ENCODE measurements at regions not wholly inside any gene's neighbourhood (a gene's known extent, or its start where the extent isn't known, plus 50 kb on each side); places are given as distances from the start of the nearest gene placed in this dataset.
A peak's percentile ranks its signal among the peaks of the same experiment; 100 is the strongest.

GRCh38 chr5:93107141-93107540, 473.9 kb downstream of the NR2F1-AS1 start:
- DNase-seq (ENCODE audit: low read depth): no peak

DNA sequence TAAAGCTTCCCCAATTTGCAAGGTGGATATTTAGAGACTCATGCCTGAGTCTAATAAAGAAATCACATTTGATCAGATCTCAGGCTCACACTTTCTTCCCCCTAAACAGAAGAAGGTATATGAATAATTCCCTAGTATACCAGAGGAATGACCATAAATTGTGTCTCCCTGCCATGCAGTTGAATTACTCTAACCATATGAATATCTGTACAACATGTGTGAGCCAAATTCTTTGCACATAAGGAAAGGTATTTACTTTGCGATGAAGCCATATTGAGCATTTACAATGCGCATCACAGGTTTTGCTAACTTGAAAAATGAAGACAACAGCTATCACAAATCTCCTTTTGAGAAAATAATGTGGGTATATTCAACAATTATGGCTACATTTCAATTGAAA, 479.4 kb downstream of the NR2F1-AS1 start:
- DNase-seq (ENCODE audit: low read depth): no peak

- DNase-seq (ENCODE audit: low read depth): no peak
Measured at GRCh38 chr5:93100976-93101375, 480.0 kb downstream of the NR2F1-AS1 start.

- peak; percentile 49 for DNase-seq (ENCODE audit: low read depth)
Measured at GRCh38 chr5:93100428-93100827, 480.6 kb downstream of the NR2F1-AS1 start.

DNA sequence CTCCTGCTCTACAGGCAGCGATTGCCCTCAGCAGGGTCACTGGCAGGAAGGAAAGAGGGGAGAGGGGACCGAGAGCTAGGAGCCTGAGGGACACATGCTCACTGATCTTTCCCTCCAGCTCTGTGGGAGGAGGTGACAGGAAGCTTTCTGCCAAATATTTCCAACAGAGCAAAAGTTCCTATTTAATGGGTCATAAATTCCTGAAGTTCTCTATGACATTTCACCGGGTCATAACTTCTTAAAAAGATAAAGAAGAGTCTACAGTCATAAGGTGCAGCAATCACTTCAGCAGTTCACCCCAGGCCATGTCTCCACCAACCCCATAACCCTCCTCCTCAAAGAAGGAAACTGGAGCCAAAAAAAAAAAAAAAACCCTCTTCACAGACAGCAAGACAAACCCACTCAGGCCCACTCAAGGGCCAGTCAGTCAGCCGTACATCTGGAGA, 481.1 kb downstream of the NR2F1-AS1 start:
- no peak for DNase-seq (ENCODE audit: low read depth)

DNA sequence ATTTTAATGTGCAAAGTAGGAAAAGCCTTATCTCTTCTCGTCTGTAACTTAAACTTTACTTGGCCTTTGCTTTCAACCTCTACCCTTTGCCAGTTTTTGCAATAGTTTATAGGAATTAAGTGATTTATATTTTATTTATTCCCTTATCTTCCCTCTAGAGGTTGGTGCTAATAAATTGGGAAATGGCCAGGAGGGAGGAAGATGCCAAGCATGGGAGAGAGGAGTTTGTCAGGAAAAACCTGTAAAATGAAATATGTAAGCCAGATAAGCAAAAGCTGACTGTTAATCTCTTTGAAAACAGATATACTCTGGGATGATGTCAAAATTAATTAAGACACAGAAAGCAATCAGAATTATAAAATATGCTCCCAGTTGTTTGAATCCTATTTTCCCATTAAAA, 484.5 kb downstream of the NR2F1-AS1 start:
- DNase-seq (ENCODE audit: low read depth): no peak

- DNase-seq (ENCODE audit: low read depth): no peak
Measured at GRCh38 chr5:93092349-93093105, 488.5 kb downstream of the NR2F1-AS1 start.

DNA sequence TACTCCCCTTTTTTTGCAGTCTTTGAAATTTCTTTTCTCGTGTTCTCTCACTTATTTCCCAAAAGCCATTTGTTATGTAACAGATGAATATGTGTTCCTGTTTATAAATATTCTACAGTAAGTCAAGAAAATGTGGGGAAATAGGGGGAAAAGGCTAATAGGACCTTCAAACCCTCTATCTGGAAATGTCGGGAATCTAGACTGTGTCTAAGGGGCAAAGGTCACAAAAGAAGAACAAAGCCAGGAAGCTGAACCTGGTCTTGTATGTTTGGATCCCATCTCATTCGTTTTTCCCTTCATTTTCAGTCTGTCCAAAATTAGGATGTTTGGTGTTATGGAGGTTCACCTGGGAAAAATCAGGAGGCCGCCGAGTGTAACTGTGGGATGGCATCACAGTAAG, 490.3 kb downstream of the NR2F1-AS1 start:
- DNase-seq (ENCODE audit: low read depth): no peak

DNA sequence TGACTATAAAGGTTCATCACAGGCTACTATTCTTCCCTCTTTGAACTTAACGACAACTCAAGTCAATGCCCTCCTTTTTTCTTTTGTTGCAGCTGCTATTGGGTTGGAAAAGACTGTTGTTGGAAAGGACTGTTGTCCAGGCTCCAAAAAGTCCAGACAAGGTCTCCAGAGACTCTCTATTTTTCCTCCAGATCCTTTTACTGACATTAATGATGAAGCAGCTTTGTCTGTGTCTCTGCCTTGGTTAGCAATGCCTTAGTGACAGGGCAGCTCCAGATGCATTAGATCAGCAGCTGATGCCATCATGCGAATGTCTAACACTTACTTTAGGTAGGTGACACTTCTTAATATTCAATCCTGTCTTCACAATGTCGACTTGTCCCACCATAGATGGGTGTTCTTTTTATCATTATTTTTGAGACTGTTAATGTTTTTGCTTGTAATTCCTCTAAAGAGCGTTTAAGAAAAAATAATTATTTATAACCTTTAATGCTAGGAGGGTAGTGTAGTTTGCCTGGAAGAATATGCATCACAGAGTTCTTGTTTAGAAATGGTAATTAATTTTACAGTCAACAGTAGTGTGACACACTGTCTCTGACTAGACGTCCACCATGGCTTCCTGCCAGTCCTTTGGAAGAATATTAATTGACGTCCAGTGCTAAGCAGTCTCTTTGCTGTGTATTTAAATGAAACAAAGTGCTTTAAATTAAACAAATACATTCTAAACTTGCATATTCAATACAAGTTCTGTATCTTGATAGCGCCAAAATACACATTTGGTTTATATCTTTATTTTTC, 492.2 kb downstream of the NR2F1-AS1 start:
- no peak for DNase-seq (ENCODE audit: low read depth)

GRCh38 chr5:93087326-93087725, 493.7 kb downstream of the NR2F1-AS1 start:
- no peak for DNase-seq (ENCODE audit: low read depth)

GRCh38 chr5:93082981-93083380, 498.0 kb downstream of the NR2F1-AS1 start:
- no peak for DNase-seq (ENCODE audit: low read depth)

- no peak for DNase-seq (ENCODE audit: low read depth)
Measured at GRCh38 chr5:93079046-93079445, 502.0 kb downstream of the NR2F1-AS1 start.

GRCh38 chr5:93078082-93079038, 502.7 kb downstream of the NR2F1-AS1 start:
- DNase-seq (ENCODE audit: low read depth): peak; percentile 99

GRCh38 chr5:93076566-93076965, 504.5 kb downstream of the NR2F1-AS1 start:
- no peak for DNase-seq (ENCODE audit: low read depth)

- DNase-seq (ENCODE audit: low read depth): no peak
Measured at GRCh38 chr5:93076096-93076495, 504.9 kb downstream of the NR2F1-AS1 start.

GRCh38 chr5:93073547-93073946, 507.5 kb downstream of the NR2F1-AS1 start:
- DNase-seq (ENCODE audit: low read depth): no peak

- DNase-seq (ENCODE audit: low read depth): no peak
Measured at GRCh38 chr5:93072831-93073459, 508.1 kb downstream of the NR2F1-AS1 start.

GRCh38 chr5:93071710-93072109, 509.3 kb downstream of the NR2F1-AS1 start:
- DNase-seq (ENCODE audit: low read depth): no peak

DNA sequence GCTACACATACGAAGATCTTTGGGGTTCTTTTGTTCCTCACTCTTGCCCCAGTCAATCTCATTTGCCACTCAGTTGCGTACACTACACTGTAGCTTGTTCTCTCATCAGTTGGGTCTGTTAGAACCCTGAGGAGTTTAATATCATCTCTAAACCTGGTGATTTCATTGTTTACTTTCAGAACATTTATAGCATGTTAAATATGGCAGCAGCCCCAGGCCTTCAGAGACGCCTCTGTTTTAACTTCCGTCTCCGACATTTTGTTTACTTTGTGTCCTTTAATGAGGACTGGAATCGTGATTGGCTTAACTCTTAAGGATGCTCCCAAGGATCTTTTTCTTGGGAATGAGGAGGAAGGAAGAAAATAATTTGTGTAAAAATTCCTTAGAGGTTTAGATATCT, 510.1 kb downstream of the NR2F1-AS1 start:
- no peak for DNase-seq (ENCODE audit: low read depth)

DNA sequence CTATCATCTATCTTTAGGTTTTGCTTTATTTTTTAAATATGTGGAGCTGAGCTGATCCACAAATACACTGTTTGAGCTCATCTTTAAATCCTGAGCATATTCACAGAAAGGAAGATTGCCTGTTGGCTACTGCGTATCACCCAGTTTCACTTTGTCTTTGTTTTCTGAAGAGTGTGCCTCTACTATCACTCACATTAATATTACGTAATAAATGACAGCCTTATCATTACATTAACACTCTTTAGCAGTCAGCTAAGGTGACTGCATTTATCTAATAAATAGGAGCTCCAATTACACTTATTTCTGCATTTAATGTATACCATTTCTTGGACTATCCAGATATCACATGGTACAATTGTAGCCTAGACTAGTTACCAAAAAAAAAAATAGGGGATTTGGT, 511.7 kb downstream of the NR2F1-AS1 start:
- DNase-seq (ENCODE audit: low read depth): no peak

DNA sequence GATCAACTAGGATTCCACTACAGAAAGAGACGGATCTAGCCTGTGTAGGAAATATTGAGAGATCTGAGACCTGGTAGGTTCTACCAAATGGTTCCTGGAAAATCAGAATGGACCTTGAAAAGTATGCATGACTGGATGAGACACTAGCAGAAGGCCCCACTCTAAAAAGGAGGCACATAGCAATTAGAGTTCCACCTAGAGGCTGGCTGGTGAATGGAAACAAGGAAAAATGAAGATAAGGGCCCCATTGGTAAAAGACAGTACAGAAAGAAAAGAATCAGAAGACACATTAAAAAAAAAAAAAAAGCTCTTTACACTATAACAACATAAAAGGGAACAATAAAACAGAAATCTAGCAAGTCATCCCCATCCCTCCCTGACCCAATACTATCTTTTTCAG, 518.5 kb downstream of the NR2F1-AS1 start:
- DNase-seq (ENCODE audit: low read depth): no peak

DNA sequence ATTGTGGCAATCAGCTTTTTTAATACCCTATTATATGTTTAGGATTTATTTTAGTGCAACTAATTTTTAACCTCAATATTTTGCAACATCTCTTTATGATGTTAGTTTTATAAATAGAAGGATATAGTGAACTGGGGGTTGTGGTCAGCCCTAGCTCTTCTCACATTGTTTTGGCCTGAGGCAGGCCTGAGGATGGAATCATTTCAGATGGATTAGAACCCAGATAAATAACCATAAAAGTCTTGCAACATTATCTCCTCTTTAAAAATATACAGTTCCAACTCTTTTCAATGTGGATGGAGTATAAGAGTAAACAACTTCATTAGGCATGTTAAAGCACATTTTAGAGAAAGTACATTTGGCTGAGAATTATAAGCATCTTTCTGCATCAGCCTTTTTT, 522.7 kb downstream of the NR2F1-AS1 start:
- DNase-seq (ENCODE audit: low read depth): peak; percentile 62
